H9 (cell line): ENCODE measurements at regions not wholly inside any gene's neighbourhood (a gene's known extent, or its start where the extent isn't known, plus 50 kb on each side); places are given as distances from the start of the nearest gene placed in this dataset.

ENCODE experiments used
- DNase-seq: peaks from one replicate; pipeline ENCODE4 v3.0.0-alpha.2; 2017
- H2AFZ ChIP-seq: one replicate; pipeline ENCODE4 v1.6.1; 2013; ENCODE audit warnings: mild to moderate bottlenecking, low read length, control low read depth, moderate library complexity
- H2AK5ac ChIP-seq: 2 replicates; pipeline ENCODE4 v1.6.1; 2013; ENCODE audit warnings: low read length, control low read depth, mixed read lengths; ENCODE audit not compliant: insufficient read length
- H2BK120ac ChIP-seq: one replicate; pipeline ENCODE4 v1.6.1; 2013; ENCODE audit warnings: low read depth, mild to moderate bottlenecking, low read length, control low read depth, inconsistent platforms; ENCODE audit not compliant: poor library complexity, severe bottlenecking
- H2BK12ac ChIP-seq: 2 replicates; pipeline ENCODE4 v1.6.1; 2013; ENCODE audit warnings: low read length, control low read depth, mixed read lengths, low read depth; ENCODE audit not compliant: insufficient read length
- H2BK15ac ChIP-seq: 2 replicates; pipeline ENCODE4 v1.6.1; 2013; ENCODE audit warnings: low read depth, low read length, control low read depth
- H2BK20ac ChIP-seq: one replicate; pipeline ENCODE4 v1.6.1; 2013; ENCODE audit warnings: low read depth, mild to moderate bottlenecking, low read length, control low read depth, inconsistent platforms; ENCODE audit not compliant: poor library complexity, severe bottlenecking
- H2BK5ac ChIP-seq: 2 replicates; pipeline ENCODE4 v1.6.1; 2013; ENCODE audit warnings: low read length, control low read depth, mixed read lengths; ENCODE audit not compliant: insufficient read length
- H3K14ac ChIP-seq: 2 replicates; pipeline ENCODE4 v1.6.1; 2013; ENCODE audit warnings: low read length, control low read depth; ENCODE audit not compliant: insufficient read depth
- H3K18ac ChIP-seq: 2 replicates; pipeline ENCODE4 v1.6.1; 2013; ENCODE audit warnings: low read depth, mild to moderate bottlenecking, mixed read lengths, low read length, control low read depth; ENCODE audit not compliant: insufficient read length
- H3K23ac ChIP-seq: 2 replicates; pipeline ENCODE4 v1.6.1; 2013; ENCODE audit warnings: low read length, control low read depth, mixed read lengths, low read depth; ENCODE audit not compliant: insufficient read length
- H3K23me2 ChIP-seq: 2 replicates; pipeline ENCODE4 v1.6.1; 2013; ENCODE audit warnings: low read depth, mild to moderate bottlenecking, mixed read lengths, low read length, control low read depth; ENCODE audit not compliant: insufficient read length, poor library complexity, severe bottlenecking
- H3K27ac ChIP-seq: 2 replicates; pipeline ENCODE4 v1.5.1; 2013; ENCODE audit warnings: low read length, control low read depth, mixed read lengths, low read depth; ENCODE audit not compliant: insufficient read length
- H3K27me3 ChIP-seq: 2 replicates; pipeline ENCODE4 v1.6.1; 2013; ENCODE audit warnings: low read length, control low read depth, inconsistent platforms; ENCODE audit not compliant: insufficient read depth
- H3K4ac ChIP-seq: 2 replicates; pipeline ENCODE4 v1.6.1; 2013; ENCODE audit warnings: low read depth, mild to moderate bottlenecking, control low read depth, inconsistent platforms, low read length, moderate library complexity
- H3K4me1 ChIP-seq: 2 replicates; pipeline ENCODE4 v1.6.1; 2013; ENCODE audit warnings: low read length, control low read depth, inconsistent platforms; ENCODE audit not compliant: insufficient read depth
- H3K4me2 ChIP-seq: 2 replicates; pipeline ENCODE4 v1.6.1; 2013; ENCODE audit warnings: low read length, control low read depth, mixed read lengths; ENCODE audit not compliant: insufficient read length, insufficient read depth
- H3K56ac ChIP-seq: 2 replicates; pipeline ENCODE4 v1.6.1; 2013; ENCODE audit warnings: low read depth, mild to moderate bottlenecking, mixed read lengths, low read length, control low read depth; ENCODE audit not compliant: insufficient read length
- H3K79me1 ChIP-seq: 2 replicates; pipeline ENCODE4 v1.6.1; 2013; ENCODE audit warnings: low read depth, mild to moderate bottlenecking, moderate library complexity, low read length, control low read depth, inconsistent platforms; ENCODE audit not compliant: insufficient read depth, poor library complexity, severe bottlenecking
- H3K79me2 ChIP-seq: 2 replicates; pipeline ENCODE4 v1.6.1; 2013; ENCODE audit warnings: low read length, control low read depth, inconsistent platforms; ENCODE audit not compliant: insufficient read depth
- H3K9ac ChIP-seq: 2 replicates; pipeline ENCODE4 v1.6.1; 2013; ENCODE audit warnings: low read length, control low read depth, mixed read lengths; ENCODE audit not compliant: insufficient read length; ENCODE audit errors: extremely low read depth
- H3K9me3 ChIP-seq: one replicate; pipeline ENCODE4 v1.6.1; 2013; ENCODE audit warnings: low read depth, low read length, inconsistent platforms; ENCODE audit not compliant: control insufficient read depth
- H3T11ph ChIP-seq: one replicate; pipeline ENCODE4 v1.6.1; 2013; ENCODE audit warnings: mild to moderate bottlenecking, low read length, control low read depth, inconsistent platforms
- H4K20me1 ChIP-seq: one replicate; pipeline ENCODE4 v1.6.1; 2013; ENCODE audit not compliant: control insufficient read depth, insufficient read length, insufficient read depth
- H4K5ac ChIP-seq: 2 replicates; pipeline ENCODE4 v1.6.1; 2013; ENCODE audit warnings: low read depth, mild to moderate bottlenecking, mixed read lengths, low read length, control low read depth; ENCODE audit not compliant: insufficient read length
- H4K8ac ChIP-seq: replicated peaks from 2 replicates; pipeline ENCODE4 v1.6.1; 2013; ENCODE audit warnings: low read length, control low read depth, mixed read lengths, low read depth; ENCODE audit not compliant: insufficient read length
- H4K91ac ChIP-seq: 2 replicates; pipeline ENCODE4 v1.6.1; 2013; ENCODE audit warnings: low read depth, mild to moderate bottlenecking, moderate library complexity, mixed read lengths, low read length, control low read depth; ENCODE audit not compliant: insufficient read length
- H3K27ac Mint-ChIP-seq, 3 experiments: 2 replicates in 2 of 3; 3 replicates in 1 of 3; pipeline ENCODE4 v1.8.0; 2020 to 2021; ENCODE audit warnings: mixed read lengths in 3 of 3, mild to moderate bottlenecking in 1 of 3, moderate library complexity in 1 of 3
- H3K27me3 Mint-ChIP-seq: 2 replicates; pipeline ENCODE4 v1.8.0; 2021; ENCODE audit warnings: low read depth, mild to moderate bottlenecking, moderate library complexity, mixed read lengths
- H3K36me3 Mint-ChIP-seq, 3 experiments: 2 replicates in 2 of 3; 3 replicates in 1 of 3; pipeline ENCODE4 v1.8.0; 2020 to 2021; ENCODE audit warnings: low read depth in 3 of 3, mixed read lengths in 3 of 3; ENCODE audit not compliant: insufficient read depth in 1 of 3
- H3K4me1 Mint-ChIP-seq, 2 experiments: 2 replicates each; pipeline ENCODE4 v1.8.0; 2020; ENCODE audit warnings: mixed read lengths in 2 of 2
- H3K4me3 Mint-ChIP-seq, 2 experiments: 2 replicates in 1 of 2; 3 replicates in 1 of 2; pipeline ENCODE4 v1.8.0; 2020 to 2021; ENCODE audit warnings: mild to moderate bottlenecking in 2 of 2, mixed read lengths in 2 of 2, moderate library complexity in 1 of 2
- H3K9me3 Mint-ChIP-seq, 2 experiments: 2 replicates in 1 of 2; 3 replicates in 1 of 2; pipeline ENCODE4 v1.8.0; 2020; ENCODE audit warnings: mild to moderate bottlenecking in 2 of 2, mixed read lengths in 2 of 2, moderate library complexity in 1 of 2
- CTCF ChIP-seq: fragments of 200-600 bp; sonication (generic); conservative IDR thresholded peaks from 3 replicates; pipeline ENCODE4 v1.8.0; 2021; ENCODE audit warnings: antibody characterized with exemption, mild to moderate bottlenecking

- Histone ChIP-seq H3K27me3 (no peaks in the 10 kb centered on the region), H3K56ac (no peak overlapping the region), H2BK20ac (no peak overlapping the region), H3K27ac (no peak overlapping the region), H3K23ac (no peak overlapping the region), H3K4ac (no peak overlapping the region), H3K79me1 (no peaks in the 10 kb centered on the region), H3K9ac (no peak overlapping the region), H3K79me2 (no peaks in the 10 kb centered on the region), H2BK15ac (no peak overlapping the region), H3K23me2 (no peaks in the 10 kb centered on the region), H3K14ac (no peak overlapping the region), H2AFZ (no peak overlapping the region), H2AK5ac (no peak overlapping the region), H3T11ph (no peak overlapping the region), H2BK5ac (no peak overlapping the region), H4K91ac (no peak overlapping the region), H4K8ac (no peak overlapping the region), H4K5ac (no peak overlapping the region), H4K20me1 (no peaks in the 10 kb centered on the region), H3K4me1 (no peaks in the 10 kb centered on the region), H2BK120ac (no peak overlapping the region), H3K4me2 (no peak overlapping the region), H3K9me3 (no peaks in the 10 kb centered on the region), H3K18ac (no peak overlapping the region), H2BK12ac (no peak overlapping the region)
- Mint-ChIP-seq H3K27me3 (no peaks in the 10 kb centered on the region), H3K4me3 (no peak overlapping the region), H3K4me1 (no peaks in the 10 kb centered on the region), H3K9me3 (peaks cover 0 to 2% of the 10 kb centered on the region in 2 experiments; a peak in 2 of 5 replicates), H3K27ac (no peak overlapping the region), H3K36me3 (no peaks in the 10 kb centered on the region)
- DNase-seq = no peak
- no peak for TF ChIP-seq CTCF
These were observed 413.4 kb upstream of the ITGA1 start for GRCh38 chr5:52374286-52374685.
